CD4-positive, alpha-beta T cell treated with Interleukin-15 for 4 hours (primary cell): ENCODE measurements at regions not wholly inside any gene's neighbourhood (a gene's known extent, or its start where the extent isn't known, plus 50 kb on each side); places are given as distances from the start of the nearest gene placed in this dataset.

Experiments
- DNase-seq: peaks from one replicate; pipeline ENCODE4 v3.0.0-alpha.2; 2020; ENCODE audit warnings: low spot score

- DNase-seq, result no peak
Measured at GRCh38 chr3:46113608-46114007, 86.3 kb upstream of the XCR1 start.

GRCh38 chr3:46112984-46113383, 85.7 kb upstream of the XCR1 start:
- no peak for DNase-seq

- DNase-seq, result no peak
Measured at GRCh38 chr3:46112296-46112695, 85.0 kb upstream of the XCR1 start.

- DNase-seq, result no peak
Measured at GRCh38 chr3:46110701-46111493, 83.6 kb upstream of the XCR1 start.

GRCh38 chr3:46107682-46108081, 80.4 kb upstream of the XCR1 start:
- no peak for DNase-seq

- no peak for DNase-seq
Measured at GRCh38 chr3:46105306-46105919, 78.1 kb upstream of the XCR1 start.

- no peak for DNase-seq
Measured at GRCh38 chr3:46104706-46105105, 77.4 kb upstream of the XCR1 start.

GRCh38 chr3:46102780-46103130, 75.5 kb upstream of the XCR1 start:
- DNase-seq, result no peak

- peak; percentile 64 for DNase-seq
Measured at GRCh38 chr3:46102059-46102779, 74.9 kb upstream of the XCR1 start.

- DNase-seq, result no peak
Measured at GRCh38 chr3:46100812-46101211, 73.5 kb upstream of the XCR1 start.

GRCh38 chr3:46098319-46098761, 71.1 kb upstream of the XCR1 start:
- peak; percentile 65 for DNase-seq

- DNase-seq, result peak; percentile 87
Measured at GRCh38 chr3:46097691-46098241, 70.5 kb upstream of the XCR1 start.

GRCh38 chr3:46096781-46097180, 69.5 kb upstream of the XCR1 start:
- DNase-seq, result no peak

- no peak for DNase-seq
Measured at GRCh38 chr3:46096336-46096735, 69.1 kb upstream of the XCR1 start.

GRCh38 chr3:46095307-46095706, 68.0 kb upstream of the XCR1 start:
- no peak for DNase-seq

- DNase-seq, result no peak
Measured at GRCh38 chr3:46094506-46094905, 67.2 kb upstream of the XCR1 start.

- no peak for DNase-seq
Measured at GRCh38 chr3:46093966-46094365, 66.7 kb upstream of the XCR1 start.

- DNase-seq, result no peak
Measured at GRCh38 chr3:46093327-46093942, 66.2 kb upstream of the XCR1 start.

GRCh38 chr3:46092702-46093080, 65.4 kb upstream of the XCR1 start:
- no peak for DNase-seq

- no peak for DNase-seq
Measured at GRCh38 chr3:46091741-46092701, 64.7 kb upstream of the XCR1 start.

- no peak for DNase-seq
Measured at GRCh38 chr3:46091046-46091445, 63.8 kb upstream of the XCR1 start.
